GM23338 (cell line): ENCODE measurements at regions not wholly inside any gene's neighbourhood (a gene's known extent, or its start where the extent isn't known, plus 50 kb on each side); places are given as distances from the start of the nearest gene placed in this dataset.

Experiments
- ATAC-seq: fragments of 200-7000 bp; cut with Tn5 transposase; 3 replicates; pipeline ENCODE4 v1.9.1; 2020
- DNase-seq: peaks from one replicate; pipeline ENCODE4 v3.0.0-alpha.2; 2015; ENCODE audit warnings: low spot score
- H2AFZ ChIP-seq: fragments of 200-600 bp; sonication (generic); 2 replicates; pipeline ENCODE4 v1.8.0; 2016; ENCODE audit warnings: antibody characterized with exemption, mild to moderate bottlenecking, moderate library complexity
- H3F3A ChIP-seq: fragments of 200-600 bp; sonication (generic); replicated peaks from 2 replicates; pipeline ENCODE4 v1.8.0; 2017; ENCODE audit warnings: antibody characterized with exemption, mixed run types, low read depth
- H3K27ac ChIP-seq: fragments of 200-600 bp; sonication (generic); 2 replicates; pipeline ENCODE4 v1.6.1; 2016; ENCODE audit warnings: low read depth
- H3K27me3 ChIP-seq: fragments of 200-600 bp; sonication (generic); 2 replicates; pipeline ENCODE4 v1.8.0; 2016; ENCODE audit warnings: mild to moderate bottlenecking, mixed run types, moderate library complexity; ENCODE audit not compliant: insufficient read depth
- H3K36me3 ChIP-seq: fragments of 200-600 bp; sonication (generic); 2 replicates; pipeline ENCODE4 v1.8.0; 2016; ENCODE audit warnings: mild to moderate bottlenecking; ENCODE audit not compliant: insufficient read depth
- H3K4me1 ChIP-seq: fragments of 200-600 bp; sonication (generic); 2 replicates; pipeline ENCODE4 v1.8.0; 2016; ENCODE audit warnings: mild to moderate bottlenecking, moderate library complexity; ENCODE audit not compliant: insufficient read depth
- H3K4me2 ChIP-seq: fragments of 200-600 bp; sonication (generic); 2 replicates; pipeline ENCODE4 v1.7.1; 2017; ENCODE audit warnings: mixed run types
- H3K4me3 ChIP-seq: fragments of 200-600 bp; sonication (generic); 2 replicates; pipeline ENCODE4 v1.6.1; 2016; ENCODE audit warnings: mixed run types
- H3K79me2 ChIP-seq: fragments of 200-600 bp; sonication (generic); replicated peaks from 2 replicates; pipeline ENCODE4 v1.8.0; 2017; ENCODE audit warnings: mild to moderate bottlenecking; ENCODE audit not compliant: insufficient read depth
- H3K9me2 ChIP-seq: fragments of 200-600 bp; sonication (generic); 2 replicates; pipeline ENCODE4 v1.8.0; 2017; ENCODE audit not compliant: insufficient read depth
- H4K20me1 ChIP-seq: fragments of 200-600 bp; sonication (generic); replicated peaks from 2 replicates; pipeline ENCODE4 v1.8.0; 2017; ENCODE audit warnings: mild to moderate bottlenecking; ENCODE audit not compliant: insufficient read depth
- H3K27ac Mint-ChIP-seq: 2 replicates; pipeline ENCODE4 v1.8.0; 2020; ENCODE audit warnings: inconsistent platforms, mild to moderate bottlenecking, moderate library complexity, mixed read lengths
- H3K27me3 Mint-ChIP-seq: 3 replicates; pipeline ENCODE4 v1.8.0; 2022; ENCODE audit warnings: low read depth, mild to moderate bottlenecking, moderate library complexity, mixed read lengths, inconsistent platforms; ENCODE audit not compliant: insufficient read depth, poor library complexity
- H3K36me3 Mint-ChIP-seq: 3 replicates; pipeline ENCODE4 v1.8.0; 2021; ENCODE audit warnings: low read depth, mild to moderate bottlenecking, inconsistent platforms, moderate library complexity, mixed read lengths
- H3K4me1 Mint-ChIP-seq: 3 replicates; pipeline ENCODE4 v1.8.0; 2020; ENCODE audit warnings: mild to moderate bottlenecking, inconsistent platforms, mixed read lengths
- H3K4me3 Mint-ChIP-seq: 3 replicates; pipeline ENCODE4 v1.8.0; 2021; ENCODE audit warnings: moderate library complexity, mild to moderate bottlenecking, inconsistent platforms, mixed read lengths
- H3K9me3 Mint-ChIP-seq: 3 replicates; pipeline ENCODE4 v1.8.0; 2020; ENCODE audit warnings: moderate library complexity, mild to moderate bottlenecking, inconsistent platforms, mixed read lengths
- CREB1 ChIP-seq: fragments of 250-450 bp; sonication (Bioruptor Pico); IDR thresholded peaks from 2 replicates; pipeline ENCODE4 v1.5.0; 2020; ENCODE audit warnings: low read depth, mild to moderate bottlenecking, moderate library complexity
- ETS1 ChIP-seq: IDR thresholded peaks from 2 replicates; pipeline ENCODE4 v1.6.1; 2016; ENCODE audit warnings: antibody characterized with exemption
- EZH2 ChIP-seq: fragments of 200-600 bp; sonication (generic); IDR thresholded peaks from one replicate; pipeline ENCODE4 v1.8.0; 2017; ENCODE audit warnings: antibody characterized with exemption, mild to moderate bottlenecking, low read depth; ENCODE audit not compliant: unreplicated experiment
- EZH2phosphoT487 ChIP-seq: fragments of 200-600 bp; sonication (generic); IDR thresholded peaks from one replicate; pipeline ENCODE4 v1.8.1; 2018; ENCODE audit warnings: antibody characterized with exemption; ENCODE audit not compliant: unreplicated experiment
- JUNB ChIP-seq: IDR thresholded peaks from one replicate; pipeline ENCODE4 v1.6.1; 2016; ENCODE audit warnings: antibody characterized with exemption; ENCODE audit not compliant: unreplicated experiment
- NANOG ChIP-seq: IDR thresholded peaks from 2 replicates; pipeline ENCODE4 v1.6.1; 2016; ENCODE audit warnings: antibody characterized with exemption, borderline replicate concordance
- POLR2AphosphoS5 ChIP-seq: IDR thresholded peaks from 2 replicates; pipeline ENCODE4 v1.6.1; 2016; ENCODE audit warnings: antibody characterized with exemption, low read depth
- STAT1 ChIP-seq: IDR thresholded peaks from one replicate; pipeline ENCODE4 v1.6.1; 2016; ENCODE audit warnings: antibody characterized with exemption; ENCODE audit not compliant: unreplicated experiment
- ZNF114 ChIP-seq: fragments of 250-450 bp; sonication (Bioruptor Pico); IDR thresholded peaks from 2 replicates; pipeline ENCODE4 v1.5.0; 2020; ENCODE audit warnings: mild to moderate bottlenecking, moderate library complexity
- ZNF462 ChIP-seq: fragments of 250-450 bp; sonication (Bioruptor Pico); IDR thresholded peaks from 2 replicates; pipeline ENCODE4 v1.5.0; 2020; ENCODE audit warnings: mild to moderate bottlenecking, moderate library complexity

- TF ChIP-seq ZNF462 (no peak), CREB1 (CRISPR knock-in tag) (no peak), ETS1 (no peak), ZNF114 (no peak), JUNB (no peak), EZH2phosphoT487 (no peak)
Measured at GRCh38 chr17:68693466-68693865, 92.3 kb upstream of the FAM20A start (continued).

- H3K9me3 Mint-ChIP-seq, result no peaks in the 10 kb centered on the region; the same call in 1 of the 3 replicates
- H3F3A ChIP-seq, result no peaks in the 10 kb centered on the region
- H4K20me1 ChIP-seq, result no peaks in the 10 kb centered on the region
- H3K4me2 ChIP-seq, result no peak overlapping the region
- no peaks in the 10 kb centered on the region for H3K36me3 ChIP-seq
- no peaks in the 10 kb centered on the region for H3K79me2 ChIP-seq
- H3K4me3 Mint-ChIP-seq, result no peak overlapping the region
- no peaks in the 10 kb centered on the region for H3K36me3 Mint-ChIP-seq
- H3K27ac Mint-ChIP-seq, result no peak overlapping the region; the same call in 1 of the 2 replicates
- peaks cover 6% of the 10 kb centered on the region; the same call in 1 of the 2 replicates for H3K9me2 ChIP-seq
- no peaks in the 10 kb centered on the region for H3K4me1 ChIP-seq
- no peak overlapping the region for H3K27ac ChIP-seq
- no peak overlapping the region for H2AFZ ChIP-seq
- no peaks in the 10 kb centered on the region for H3K27me3 ChIP-seq
- H3K4me1 Mint-ChIP-seq, result no peaks in the 10 kb centered on the region
- DNase-seq, result no peak
- H3K27me3 Mint-ChIP-seq, result no peaks in the 10 kb centered on the region
- ATAC-seq, result no peak
- TF ChIP-seq CREB1 (CRISPR knock-in tag) (no peak), EZH2 (no peak), POLR2AphosphoS5 (no peak), NANOG (no peak), EZH2phosphoT487 (no peak), STAT1 (no peak)
- H3K4me3 ChIP-seq, result no peak overlapping the region
Measured at GRCh38 chr17:68686108-68686988, 85.2 kb upstream of the FAM20A start.
